C4-2B (cell line): ENCODE measurements at regions not wholly inside any gene's neighbourhood (a gene's known extent, or its start where the extent isn't known, plus 50 kb on each side); places are given as distances from the start of the nearest gene placed in this dataset.

Source experiments
- H3K27ac ChIP-seq: fragments of 450-650 bp; 2 replicates; pipeline ENCODE4 v1.5.1; 2017
- CTCF ChIP-seq: fragments of 450-650 bp; conservative IDR thresholded peaks from 2 replicates; pipeline ENCODE4 v1.5.1; 2017; ENCODE audit warnings: mild to moderate bottlenecking
- ZFX ChIP-seq: fragments of 450-650 bp; IDR thresholded peaks from 2 replicates; pipeline ENCODE4 v1.6.1; 2017

GRCh38 chr16:52089476-52089875 lies 457.5 kb downstream of the TOX3 start:
- H3K27ac ChIP-seq: no peak overlapping the region
- TF ChIP-seq ZFX (no peak), CTCF (no peak)

GRCh38 chr16:52086901-52087300 lies 460.0 kb downstream of the TOX3 start:
- H3K27ac ChIP-seq: no peak overlapping the region
- no peak for TF ChIP-seq ZFX
- no peak for TF ChIP-seq CTCF

GRCh38 chr16:52078716-52079655 lies 468.0 kb downstream of the TOX3 start:
- TF ChIP-seq ZFX: no peak
- no peak for TF ChIP-seq CTCF
- H3K27ac ChIP-seq: no peak overlapping the region

- TF ChIP-seq CTCF (no peak), ZFX (no peak)
These were observed 469.3 kb downstream of the TOX3 start for GRCh38 chr16:52077607-52078006.

GRCh38 chr16:52076801-52077201 lies 470.1 kb downstream of the TOX3 start:
- H3K27ac ChIP-seq: no peak overlapping the region

More at GRCh38 chr16:52077607-52078006, 469.3 kb downstream of the TOX3 start:
- no peak overlapping the region for H3K27ac ChIP-seq

GRCh38 chr16:52076332-52076731 lies 470.6 kb downstream of the TOX3 start:
- H3K27ac ChIP-seq: no peak overlapping the region
- TF ChIP-seq ZFX (no peak), CTCF (no peak)

More at GRCh38 chr16:52076801-52077201, 470.1 kb downstream of the TOX3 start:
- TF ChIP-seq CTCF: no peak

GRCh38 chr16:52074133-52074532 lies 472.8 kb downstream of the TOX3 start:
- TF ChIP-seq ZFX: no peak
- TF ChIP-seq CTCF: no peak
- H3K27ac ChIP-seq: no peak overlapping the region
